HUDEP-2 (cell line): ENCODE measurements at regions not wholly inside any gene's neighbourhood (a gene's known extent, or its start where the extent isn't known, plus 50 kb on each side); places are given as distances from the start of the nearest gene placed in this dataset.

ENCODE experiments used
- DNase-seq, 76 experiments: peaks; one replicate each; lab custom pipeline; 2025; ENCODE audit not compliant: unreplicated experiment in 76 of 76; lab: John Stamatoyannopoulos, UW

DNA sequence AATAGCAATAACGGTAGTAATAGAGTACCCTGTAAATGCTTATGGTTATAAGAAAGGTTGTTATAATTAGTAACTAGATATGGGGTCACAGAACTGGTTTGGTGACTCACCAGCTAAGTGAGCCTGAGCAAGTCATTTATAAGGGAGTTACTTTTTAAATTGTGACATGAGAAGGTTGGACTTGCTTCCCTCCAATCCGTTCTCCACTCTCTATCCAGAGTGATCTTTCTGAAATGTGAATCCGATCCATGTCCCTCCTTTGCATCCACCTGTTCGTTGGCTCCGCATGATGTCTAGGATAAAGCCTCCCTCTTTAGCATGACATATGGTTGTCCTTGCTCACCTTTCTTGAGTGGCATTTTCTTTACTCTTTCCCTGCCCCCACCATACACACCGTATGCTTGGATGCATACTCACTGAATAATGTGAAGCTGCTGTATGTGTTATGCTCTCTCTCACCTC, 83.1 kb downstream of the CDC42EP3 start:
- DNase-seq = no peak

DNA sequence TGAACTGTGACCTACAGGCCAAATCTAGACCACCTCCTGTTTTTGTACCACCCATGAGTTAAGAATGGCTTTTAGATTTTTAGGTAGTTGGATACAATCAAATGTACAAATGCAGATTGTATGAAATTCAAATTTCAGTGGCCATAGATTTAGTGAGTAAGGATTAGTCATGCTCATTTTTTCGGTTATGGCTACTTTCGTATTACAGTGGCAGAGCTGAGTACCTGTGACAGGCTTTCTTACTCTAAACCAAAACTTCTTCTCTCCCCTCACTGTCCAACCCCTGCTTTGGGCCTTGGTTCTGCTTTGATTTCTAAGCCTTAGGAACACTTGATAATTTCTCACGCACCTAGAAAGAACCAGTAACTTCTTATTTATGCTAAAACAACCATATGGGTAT, 82.1 kb downstream of the CDC42EP3 start:
- no peak for DNase-seq

DNA sequence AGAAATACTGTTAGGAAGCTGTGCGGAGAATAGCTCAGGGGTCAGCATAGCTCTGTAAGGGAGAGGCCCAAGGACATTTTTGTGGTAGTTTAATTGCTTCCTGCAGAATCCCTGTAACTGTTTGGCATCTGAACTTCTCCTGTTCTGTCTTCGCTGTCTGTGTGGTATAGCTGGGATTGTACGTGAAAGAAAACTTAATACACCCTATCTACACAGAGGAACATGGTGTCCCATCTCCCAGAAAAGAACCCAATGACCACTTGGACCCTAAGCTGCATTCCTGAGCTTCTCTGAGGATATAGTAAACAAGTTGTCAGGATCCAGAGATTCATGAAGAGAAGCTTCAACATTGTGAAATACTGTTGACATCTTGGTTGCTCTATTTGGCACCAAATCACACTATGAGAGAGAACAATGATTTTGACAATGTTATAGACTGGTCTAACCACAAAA, 81.3 kb downstream of the CDC42EP3 start:
- no peak for DNase-seq
